ENCODE measurements at regions not wholly inside any gene's neighbourhood (a gene's known extent, or its start where the extent isn't known, plus 50 kb on each side); places are given as distances from the start of the nearest gene placed in this dataset.

DNA sequence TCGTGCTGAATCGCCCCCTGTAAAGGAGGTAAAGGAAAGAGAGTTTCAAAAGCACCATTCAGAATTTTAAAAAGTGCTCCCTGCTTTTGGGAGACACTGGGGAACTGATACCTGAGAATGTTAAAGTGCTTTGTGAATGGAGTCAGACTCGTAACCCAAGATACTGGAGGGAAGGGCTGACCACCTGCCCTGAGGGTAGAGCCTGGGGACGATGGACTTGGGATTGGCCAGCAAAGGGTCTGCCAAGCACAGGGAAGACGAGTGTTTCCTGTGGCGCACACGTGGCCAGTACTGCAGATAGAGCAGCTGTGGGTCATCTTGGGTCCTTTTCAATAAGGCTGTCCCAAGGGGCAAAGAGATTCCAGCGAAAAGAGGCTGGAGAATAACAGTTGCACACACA, 1284.1 kb upstream of the AUTS2 start:
- no peaks in the 10 kb centered on the region for H3K36me3 ChIP-seq (ENCODE audit: control insufficient read depth in 2 of 3, insufficient read depth in 3 of 3, low read length in 3 of 3)
- H3K27ac ChIP-seq (ENCODE audit: low read depth in 2 of 2, low read length in 2 of 2), result no peak overlapping the region
- TF ChIP-seq, protein P1, sequence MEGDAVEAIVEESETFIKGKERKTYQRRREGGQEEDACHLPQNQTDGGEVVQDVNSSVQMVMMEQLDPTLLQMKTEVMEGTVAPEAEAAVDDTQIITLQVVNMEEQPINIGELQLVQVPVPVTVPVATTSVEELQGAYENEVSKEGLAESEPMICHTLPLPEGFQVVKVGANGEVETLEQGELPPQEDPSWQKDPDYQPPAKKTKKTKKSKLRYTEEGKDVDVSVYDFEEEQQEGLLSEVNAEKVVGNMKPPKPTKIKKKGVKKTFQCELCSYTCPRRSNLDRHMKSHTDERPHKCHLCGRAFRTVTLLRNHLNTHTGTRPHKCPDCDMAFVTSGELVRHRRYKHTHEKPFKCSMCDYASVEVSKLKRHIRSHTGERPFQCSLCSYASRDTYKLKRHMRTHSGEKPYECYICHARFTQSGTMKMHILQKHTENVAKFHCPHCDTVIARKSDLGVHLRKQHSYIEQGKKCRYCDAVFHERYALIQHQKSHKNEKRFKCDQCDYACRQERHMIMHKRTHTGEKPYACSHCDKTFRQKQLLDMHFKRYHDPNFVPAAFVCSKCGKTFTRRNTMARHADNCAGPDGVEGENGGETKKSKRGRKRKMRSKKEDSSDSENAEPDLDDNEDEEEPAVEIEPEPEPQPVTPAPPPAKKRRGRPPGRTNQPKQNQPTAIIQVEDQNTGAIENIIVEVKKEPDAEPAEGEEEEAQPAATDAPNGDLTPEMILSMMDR (IDR thresholded peaks at IDR 0.05; ENCODE audit: borderline replicate concordance, extremely low read depth, insufficient read depth), result no peak
- H3K4me3 ChIP-seq (ENCODE audit: low read length in 3 of 3), result no peak overlapping the region
- DNase-seq (no peak), FAIRE-seq (no peak)
- no peaks in the 10 kb centered on the region for H3K27me3 ChIP-seq (ENCODE audit: control insufficient read depth, insufficient read depth, low read length)
- H3K9ac ChIP-seq (ENCODE audit: low read length in 3 of 3), result no peak overlapping the region
- intact Hi-C loops (cut with DNase I), result no loop called here
- no peaks in the 10 kb centered on the region for H3K9me3 ChIP-seq (ENCODE audit: control insufficient read depth in 2 of 3, insufficient read depth in 1 of 3, low read length in 3 of 3)
- no peaks in the 10 kb centered on the region for H3K4me1 ChIP-seq (ENCODE audit: control insufficient read depth in 2 of 3, insufficient read depth in 2 of 3, low read depth in 1 of 3, low read length in 3 of 3)

DNA sequence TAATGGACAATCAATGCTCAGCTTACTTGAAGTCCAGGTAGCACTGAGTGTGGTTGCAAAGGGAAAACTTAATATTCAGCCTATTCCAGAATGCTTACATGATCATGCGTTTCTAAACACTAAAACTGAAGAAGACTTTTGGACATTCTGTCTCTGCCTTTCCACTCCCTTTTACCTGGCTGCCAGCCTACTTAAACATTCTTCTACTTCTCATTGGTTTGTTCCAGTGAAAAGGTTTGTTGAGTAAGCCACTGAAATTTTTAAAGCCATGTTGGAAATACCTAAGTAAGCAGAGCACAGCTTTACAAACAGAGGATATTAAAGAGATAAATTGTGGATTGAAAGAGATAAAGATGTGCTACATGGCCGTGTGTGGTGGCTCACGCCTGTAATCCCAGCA, 1280.8 kb upstream of the AUTS2 start:
- intact Hi-C loops (cut with DNase I), result no loop called here
- TF ChIP-seq, protein P1 (IDR thresholded peaks at IDR 0.05; ENCODE audit: borderline replicate concordance, extremely low read depth, insufficient read depth), result no peak
- no peak for DNase-seq
- H3K27ac ChIP-seq (ENCODE audit: low read depth in 2 of 2, low read length in 2 of 2), result no peak overlapping the region
- H3K27me3 ChIP-seq (ENCODE audit: control insufficient read depth, insufficient read depth, low read length), result no peaks in the 10 kb centered on the region
- no peaks in the 10 kb centered on the region for H3K9me3 ChIP-seq (ENCODE audit: control insufficient read depth in 2 of 3, insufficient read depth in 1 of 3, low read length in 3 of 3)
- H3K9ac ChIP-seq (ENCODE audit: low read length in 3 of 3), result no peak overlapping the region
- H3K4me1 ChIP-seq (ENCODE audit: control insufficient read depth in 2 of 3, insufficient read depth in 2 of 3, low read depth in 1 of 3, low read length in 3 of 3), result peaks cover 0 to 4% (median 3%) of the 10 kb centered on the region in 3 donors
- H3K36me3 ChIP-seq (ENCODE audit: control insufficient read depth in 2 of 3, insufficient read depth in 3 of 3, low read length in 3 of 3), result no peaks in the 10 kb centered on the region
- FAIRE-seq, result no peak
- H3K4me3 ChIP-seq (ENCODE audit: low read length in 3 of 3), result no peak overlapping the region

DNA sequence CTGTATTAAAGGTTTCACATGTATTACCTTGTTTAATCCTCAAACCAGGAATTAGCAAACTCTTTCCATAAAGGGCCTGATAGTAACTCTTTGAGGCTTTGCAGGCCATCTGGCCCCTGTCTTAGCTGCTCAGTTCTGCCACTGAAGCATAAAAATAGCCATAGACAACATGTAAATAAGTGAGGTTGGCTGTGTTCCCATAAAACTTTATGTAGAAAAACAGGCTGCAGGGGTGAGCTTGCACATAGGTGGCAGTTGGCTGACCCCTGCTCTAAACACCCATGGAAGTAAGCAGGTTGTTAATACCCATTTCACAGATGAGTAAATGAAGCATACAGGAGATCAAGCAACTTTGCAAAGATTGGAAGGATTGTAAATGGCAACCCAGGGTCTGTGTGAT, 1279.2 kb upstream of the AUTS2 start:
- peaks cover 0 to 4% (median 3%) of the 10 kb centered on the region in 3 donors for H3K4me1 ChIP-seq (ENCODE audit: control insufficient read depth in 2 of 3, insufficient read depth in 2 of 3, low read depth in 1 of 3, low read length in 3 of 3)
- H3K36me3 ChIP-seq (ENCODE audit: control insufficient read depth in 2 of 3, insufficient read depth in 3 of 3, low read length in 3 of 3), result no peaks in the 10 kb centered on the region
- TF ChIP-seq, protein P1 (IDR thresholded peaks at IDR 0.05; ENCODE audit: borderline replicate concordance, extremely low read depth, insufficient read depth), result no peak
- no peak overlapping the region for H3K4me3 ChIP-seq (ENCODE audit: low read length in 3 of 3)
- no peaks in the 10 kb centered on the region for H3K27me3 ChIP-seq (ENCODE audit: control insufficient read depth, insufficient read depth, low read length)
- no peak for DNase-seq
- no peaks in the 10 kb centered on the region for H3K9me3 ChIP-seq (ENCODE audit: control insufficient read depth in 2 of 3, insufficient read depth in 1 of 3, low read length in 3 of 3)
- H3K9ac ChIP-seq (ENCODE audit: low read length in 3 of 3), result no peak overlapping the region
- intact Hi-C loops (cut with DNase I), result no loop called here
- no peak overlapping the region for H3K27ac ChIP-seq (ENCODE audit: low read depth in 2 of 2, low read length in 2 of 2)
- FAIRE-seq, result no peak

DNA sequence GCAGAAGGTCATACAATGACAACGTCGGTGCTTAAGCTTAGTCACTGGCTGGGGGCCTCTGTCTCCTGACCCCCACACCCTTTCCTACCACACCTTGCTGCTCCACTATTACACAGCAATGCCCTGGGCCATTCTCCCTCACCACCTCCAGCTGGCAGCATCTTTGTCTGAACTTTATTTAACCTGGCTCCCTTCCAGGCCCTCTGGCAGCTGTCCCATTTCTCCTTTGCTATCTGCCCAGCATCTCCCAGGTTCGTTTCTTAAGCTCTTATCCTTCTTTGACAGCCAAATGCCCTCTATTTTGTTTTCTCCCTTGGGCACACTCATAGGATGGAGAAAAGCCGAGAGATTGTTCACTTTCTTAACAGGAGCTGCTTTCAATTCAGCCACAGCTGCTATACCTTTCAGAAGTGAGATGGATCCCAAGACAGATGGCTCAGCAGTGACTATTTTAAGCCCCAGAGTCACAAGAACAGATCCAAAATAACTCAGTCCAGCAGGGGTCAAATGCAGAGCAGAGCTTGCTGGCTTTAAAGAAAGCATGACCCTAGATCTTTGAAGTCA, 1277.1 kb upstream of the AUTS2 start:
- DNase-seq (peak in 3 of 5 donors; percentile 15 to 73 (median 44)), FAIRE-seq (no peak)
- H3K9ac ChIP-seq (ENCODE audit: low read length in 3 of 3), result no peak overlapping the region
- no peak overlapping the region for H3K4me3 ChIP-seq (ENCODE audit: low read length in 3 of 3)
- no peak overlapping the region for H3K27ac ChIP-seq (ENCODE audit: low read depth in 2 of 2, low read length in 2 of 2)
- no peaks in the 10 kb centered on the region for H3K36me3 ChIP-seq (ENCODE audit: control insufficient read depth in 2 of 3, insufficient read depth in 3 of 3, low read length in 3 of 3)
- no peaks in the 10 kb centered on the region for H3K9me3 ChIP-seq (ENCODE audit: control insufficient read depth in 2 of 3, insufficient read depth in 1 of 3, low read length in 3 of 3)
- H3K4me1 ChIP-seq (ENCODE audit: control insufficient read depth in 2 of 3, insufficient read depth in 2 of 3, low read depth in 1 of 3, low read length in 3 of 3), result peaks cover 0 to 4% (median 3%) of the 10 kb centered on the region in 3 donors
- TF ChIP-seq, protein P1 (IDR thresholded peaks at IDR 0.05; ENCODE audit: borderline replicate concordance, extremely low read depth, insufficient read depth), result no peak
- no peaks in the 10 kb centered on the region for H3K27me3 ChIP-seq (ENCODE audit: control insufficient read depth, insufficient read depth, low read length)
- intact Hi-C loops (cut with DNase I), result no loop called here

All from kidney (tissue), 13 donors.